Prostate gland (tissue), 2 donors: ENCODE measurements at regions not wholly inside any gene's neighbourhood (a gene's known extent, or its start where the extent isn't known, plus 50 kb on each side); places are given as distances from the start of the nearest gene placed in this dataset.

Experiments
- DNase-seq: peaks from one replicate; pipeline ENCODE4 v3.0.0-alpha.2; 2019; ENCODE audit warnings: low spot score
- H3K27ac ChIP-seq, 2 donors: fragments of 200-600 bp; sonication (generic); 2 replicates each; pipeline ENCODE4 v1.5.1; 2017 to 2019
- H3K27me3 ChIP-seq: fragments of 200-600 bp; sonication (generic); replicated peaks from 2 replicates; pipeline ENCODE4 v1.5.1; 2019; ENCODE audit not compliant: insufficient read depth
- H3K36me3 ChIP-seq, 2 donors: fragments of 200-600 bp; sonication (generic); 1 replicate in 1 of 2; 2 replicates in 1 of 2; pipeline versions ENCODE4 v1.5.1 to v1.8.1; 2017 to 2019
- H3K4me1 ChIP-seq: fragments of 200-600 bp; sonication (generic); replicated peaks from 2 replicates; pipeline ENCODE4 v1.5.1; 2019
- H3K4me3 ChIP-seq, 2 donors: fragments of 200-600 bp; sonication (generic); 2 replicates each; pipeline ENCODE4 v1.5.1; 2017 to 2019
- H3K9me3 ChIP-seq: fragments of 200-600 bp; sonication (generic); 2 replicates; pipeline ENCODE4 v1.5.1; 2017
- CTCF ChIP-seq, 4 experiments: fragments of 200-600 bp in 2 of 4; fragments of 450-650 bp in 2 of 4; sonication (generic) in 2 of 4; IDR thresholded peaks; 1 replicate in 3 of 4; 2 replicates in 1 of 4; pipeline ENCODE4 v1.5.1; 2016 to 2019; ENCODE audit warnings: antibody characterized with exemption in 4 of 4, mild to moderate bottlenecking in 2 of 4, moderate library complexity in 2 of 4
- POLR2A ChIP-seq: fragments of 450-650 bp; IDR thresholded peaks from one replicate; pipeline ENCODE4 v1.6.1; 2016; ENCODE audit warnings: antibody characterized with exemption, mild to moderate bottlenecking
- POLR2AphosphoS5 ChIP-seq: sonication (generic); formaldehyde crosslinking; IDR thresholded peaks from one replicate; pipeline ENCODE4 v1.6.1; 2017; ENCODE audit warnings: antibody characterized with exemption
- WGBS: methylation state at CpG from one replicate; pipeline ENCODE4 v1.1.5; 2018; 5-methylcytosine and 5-hydroxymethylcytosine counted together
- intact Hi-C: fragments of 100-400 bp; cut with DNase I; formaldehyde crosslinking; loops from one replicate; pipeline ENCODE4 v1.14.2; 2022

DNA sequence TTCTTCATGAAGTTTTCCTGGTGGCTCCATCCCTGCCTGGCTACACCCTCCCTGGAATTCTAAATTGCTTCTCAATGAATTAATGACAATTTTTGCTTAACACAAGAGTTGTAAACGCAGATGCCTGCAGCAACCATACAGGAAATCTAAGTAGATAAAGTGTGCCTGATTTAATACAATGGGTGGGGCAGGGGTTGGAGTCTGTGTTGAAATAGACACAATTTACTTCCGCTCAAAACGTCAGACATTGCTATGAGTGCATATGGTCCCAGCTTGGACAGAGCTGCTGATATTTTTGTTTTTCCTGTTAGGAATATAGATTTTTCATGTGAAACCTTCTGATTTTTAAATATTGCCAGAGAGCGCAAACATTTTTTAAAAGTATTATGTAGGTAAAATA is 1235.0 kb upstream of the SORCS1 start:
- no peaks in the 10 kb centered on the region for H3K4me1 ChIP-seq
- H3K27ac ChIP-seq = no peak overlapping the region
- intact Hi-C loops = no loop called here

DNA sequence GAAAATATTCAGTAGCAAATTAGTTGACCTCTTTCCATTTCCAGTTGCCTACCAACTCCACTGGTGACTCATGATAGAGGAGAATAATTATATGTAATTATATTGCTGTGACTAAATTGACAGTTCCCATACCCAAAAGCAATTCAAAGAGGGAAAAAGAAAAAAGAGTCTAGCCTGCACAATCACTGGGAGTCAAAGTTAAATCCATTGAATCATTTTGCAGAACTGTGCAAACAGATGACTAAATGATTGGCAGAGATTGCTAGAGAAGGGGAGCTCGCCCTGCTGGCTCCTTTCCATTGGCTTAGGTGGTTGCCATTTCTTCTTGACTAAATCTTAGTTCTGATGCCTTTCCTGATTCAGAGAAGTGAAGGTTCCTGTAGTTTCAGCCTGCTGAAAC is 1228.6 kb upstream of the SORCS1 start:
- no peaks in the 10 kb centered on the region for H3K36me3 ChIP-seq
- H3K27ac ChIP-seq = no peak overlapping the region
- no peaks in the 10 kb centered on the region for H3K27me3 ChIP-seq
- DNase-seq = no peak
- TF ChIP-seq CTCF (IDR thresholded peaks at IDR 0.05) = no peak
- no peak overlapping the region for H3K4me3 ChIP-seq
- no peaks in the 10 kb centered on the region for H3K9me3 ChIP-seq
- WGBS = 28% methylated on average over 1 of the region's 1 CpG
- H3K4me1 ChIP-seq = no peaks in the 10 kb centered on the region
- intact Hi-C loops = no loop called here

More for the DNA sequence above, 1235.0 kb upstream of the SORCS1 start:
- WGBS = 87% methylated on average over 4 of the region's 4 CpGs
- TF ChIP-seq CTCF (IDR thresholded peaks at IDR 0.05) = no peak
- no peak for TF ChIP-seq POLR2A
- no peak for TF ChIP-seq POLR2AphosphoS5
- no peak overlapping the region for H3K4me3 ChIP-seq
- H3K27me3 ChIP-seq = no peaks in the 10 kb centered on the region
- no peaks in the 10 kb centered on the region for H3K9me3 ChIP-seq
- DNase-seq = no peak
- H3K36me3 ChIP-seq = no peaks in the 10 kb centered on the region

DNA sequence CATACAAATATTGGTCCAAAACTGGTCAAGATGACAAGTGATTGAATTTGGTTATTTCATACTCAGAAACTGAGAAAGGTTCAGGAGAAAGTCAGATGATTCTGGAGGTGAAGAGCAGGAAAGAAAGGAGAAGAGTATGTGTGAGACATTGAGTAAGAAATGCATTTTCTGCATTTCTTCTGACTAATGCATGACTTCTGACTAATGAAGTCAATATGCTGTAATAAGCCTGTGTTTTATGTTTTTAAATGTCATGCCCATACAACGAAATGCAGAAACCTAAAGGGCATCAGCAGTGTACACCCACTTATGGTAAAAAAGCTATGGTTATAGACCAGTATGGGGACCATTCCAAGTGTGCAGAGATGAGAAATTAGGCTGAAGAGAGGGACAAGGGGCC is 1227.8 kb upstream of the SORCS1 start:
- Histone ChIP-seq H3K9me3 (no peaks in the 10 kb centered on the region), H3K4me3 (no peak overlapping the region), H3K27ac (no peak overlapping the region), H3K4me1 (no peaks in the 10 kb centered on the region), H3K27me3 (no peaks in the 10 kb centered on the region), H3K36me3 (no peaks in the 10 kb centered on the region)
- DNase-seq = no peak
- intact Hi-C loops = no loop called here
- WGBS = 77% methylated on average over 1 of the region's 1 CpG
- TF ChIP-seq CTCF (IDR thresholded peaks at IDR 0.05) = no peak
- no peak for TF ChIP-seq POLR2AphosphoS5
- no peak for TF ChIP-seq POLR2A

DNA sequence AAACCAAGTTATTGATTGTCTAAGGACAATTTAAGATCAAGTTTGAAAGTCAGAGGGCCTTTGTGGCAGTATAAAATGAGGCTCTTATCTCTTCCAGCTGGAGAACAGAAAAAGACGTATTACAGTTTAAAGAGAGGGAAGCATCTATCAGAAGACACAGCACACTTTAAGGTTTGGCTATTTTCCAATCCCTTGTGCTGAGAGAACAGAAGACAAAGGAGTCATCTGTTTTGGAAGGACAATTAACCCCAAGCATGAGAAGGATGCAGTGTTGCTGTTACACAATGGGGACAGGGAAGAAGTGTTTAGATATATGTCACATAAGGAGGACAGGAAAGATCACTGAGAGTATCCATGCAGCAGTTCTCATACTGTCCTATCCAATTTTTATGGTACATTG is 1224.2 kb upstream of the SORCS1 start:
- H3K36me3 ChIP-seq = no peaks in the 10 kb centered on the region
- intact Hi-C loops = no loop called here
- no peaks in the 10 kb centered on the region for H3K4me1 ChIP-seq
- no peaks in the 10 kb centered on the region for H3K27me3 ChIP-seq
- H3K27ac ChIP-seq = no peak overlapping the region
- no peaks in the 10 kb centered on the region for H3K9me3 ChIP-seq
- WGBS = 54% methylated on average over 1 of the region's 1 CpG
- H3K4me3 ChIP-seq = no peak overlapping the region
- TF ChIP-seq POLR2AphosphoS5 (no peak), POLR2A (no peak), CTCF (IDR thresholded peaks at IDR 0.05) (no peak)
- no peak for DNase-seq

DNA sequence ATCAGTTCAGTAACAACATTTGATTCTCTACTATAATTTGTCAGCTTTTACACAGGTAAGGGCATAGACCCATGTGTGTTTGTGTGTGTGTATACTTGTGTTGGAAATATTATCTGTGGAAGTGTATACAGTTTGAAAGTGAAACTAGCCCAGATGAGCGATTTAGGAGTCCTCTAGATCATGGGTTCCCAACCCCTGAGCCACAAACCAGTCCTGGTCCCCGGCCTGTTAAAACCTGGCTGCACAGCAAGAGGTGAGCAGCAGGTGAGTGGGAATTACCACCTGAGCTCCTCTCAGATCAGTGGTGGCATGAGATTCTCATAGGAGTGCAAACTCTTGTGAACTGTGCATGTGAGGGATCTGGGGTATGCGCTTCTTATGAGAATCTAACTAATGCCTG is 1221.5 kb upstream of the SORCS1 start:
- Histone ChIP-seq H3K4me1 (no peaks in the 10 kb centered on the region), H3K9me3 (no peaks in the 10 kb centered on the region), H3K36me3 (no peaks in the 10 kb centered on the region), H3K27ac (no peak overlapping the region), H3K4me3 (no peak overlapping the region), H3K27me3 (no peaks in the 10 kb centered on the region)
- no peak for TF ChIP-seq POLR2AphosphoS5
- TF ChIP-seq POLR2A = no peak
- TF ChIP-seq CTCF (IDR thresholded peaks at IDR 0.05) = no peak
- 95% methylated on average over 3 of the region's 3 CpGs for WGBS
- DNase-seq = no peak
- intact Hi-C loops = no loop called here
